ENCODE measurements at regions not wholly inside any gene's neighbourhood (a gene's known extent, or its start where the extent isn't known, plus 50 kb on each side); places are given as distances from the start of the nearest gene placed in this dataset.

GRCh38 chr3:168889666-168890065 is 773.8 kb downstream of the MECOM start:
- DNase-seq (ENCODE audit: low spot score) = no peak

GRCh38 chr3:168888781-168889180 is 774.7 kb downstream of the MECOM start:
- no peak for DNase-seq (ENCODE audit: low spot score)

- no peak for DNase-seq (ENCODE audit: low spot score)
Observed at GRCh38 chr3:168885028-168885427, 778.5 kb downstream of the MECOM start.

DNA sequence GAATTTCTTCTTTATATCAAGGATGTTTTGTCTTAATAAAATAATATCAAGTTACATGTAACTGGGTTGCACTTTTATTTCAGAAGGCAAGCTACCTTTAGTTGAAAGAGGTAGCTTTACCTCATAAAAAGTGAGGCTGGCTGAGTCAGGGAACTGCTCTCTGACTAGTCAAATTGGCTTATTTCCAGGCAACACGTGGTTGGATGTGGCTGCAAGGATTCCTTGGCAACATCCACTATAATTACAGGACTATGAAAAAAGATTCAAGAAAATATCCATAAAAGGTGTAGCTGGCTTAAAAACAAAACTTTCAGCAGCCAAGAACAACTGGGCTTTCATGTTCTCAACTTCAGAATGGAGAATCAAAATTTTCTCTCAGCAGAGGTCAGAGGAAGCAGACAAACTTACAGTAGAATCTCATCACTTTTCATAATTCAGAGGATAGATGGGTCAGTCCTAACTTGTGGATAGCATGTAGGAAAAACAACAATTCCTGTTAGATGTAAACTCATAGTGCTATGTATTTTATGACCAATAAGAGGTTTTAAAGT is 779.1 kb downstream of the MECOM start:
- no peak for DNase-seq (ENCODE audit: low spot score)

DNA sequence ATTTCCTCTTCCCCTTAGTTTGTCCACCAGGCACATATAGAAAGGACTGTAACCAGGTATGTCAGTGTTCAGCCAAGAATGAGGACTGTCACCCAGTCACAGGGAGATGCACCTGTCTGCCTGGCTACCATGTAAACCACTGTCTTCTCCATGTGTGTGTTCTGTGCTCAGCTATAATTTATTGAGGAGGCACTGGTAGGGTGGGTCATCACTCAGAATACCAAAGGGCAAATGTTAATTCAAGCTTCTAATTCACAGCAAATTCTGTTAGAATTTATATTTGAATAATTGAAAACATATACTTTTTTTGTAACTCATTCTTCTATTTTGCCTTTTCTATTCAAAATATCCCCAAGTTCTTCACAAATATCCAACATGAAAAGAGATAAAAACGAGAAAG is 780.4 kb downstream of the MECOM start:
- DNase-seq (ENCODE audit: low spot score) = no peak

GRCh38 chr3:168881804-168882203 is 781.7 kb downstream of the MECOM start:
- no peak for DNase-seq (ENCODE audit: low spot score)

- DNase-seq (ENCODE audit: low spot score) = no peak
Observed at GRCh38 chr3:168878655-168879054, 782.9 kb upstream of the GOLIM4 start.

- no peak for DNase-seq (ENCODE audit: low spot score)
Observed at GRCh38 chr3:168877899-168878298, 782.2 kb upstream of the GOLIM4 start.

DNA sequence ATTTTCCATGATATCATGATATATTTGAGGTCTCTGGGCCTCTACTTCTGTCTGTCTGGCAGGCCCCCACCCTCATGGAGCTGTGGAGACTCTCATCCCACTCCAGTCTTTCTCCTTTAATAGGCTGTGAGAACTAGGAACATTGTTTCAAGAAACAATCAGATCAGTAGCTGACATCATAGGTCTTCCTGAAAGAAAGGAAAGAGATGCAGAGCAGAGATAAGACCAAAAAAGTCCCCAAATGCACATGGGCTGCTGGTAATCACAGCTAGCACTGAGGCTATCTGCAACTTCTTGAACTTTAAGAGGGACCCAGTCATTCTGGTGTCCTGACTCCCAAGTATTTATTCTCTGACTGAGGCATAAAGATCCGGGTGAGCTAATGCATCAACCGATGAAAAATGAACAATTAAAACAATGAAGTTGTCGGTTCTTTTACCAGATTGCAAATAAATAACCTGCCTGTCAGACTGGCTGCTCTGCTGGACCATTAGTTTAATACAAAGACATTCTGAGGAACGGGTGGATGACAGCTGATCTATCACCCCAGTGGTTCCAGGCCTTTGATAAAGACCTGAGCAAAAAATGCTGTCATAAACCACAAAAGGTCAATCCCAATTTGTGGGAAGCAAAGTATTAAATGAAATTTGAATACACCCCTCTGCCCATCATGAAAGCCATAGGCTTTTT is 780.8 kb upstream of the GOLIM4 start:
- DNase-seq (ENCODE audit: low spot score) = no peak

- DNase-seq (ENCODE audit: low spot score) = no peak
Observed at GRCh38 chr3:168872826-168873225, 777.1 kb upstream of the GOLIM4 start.

- DNase-seq (ENCODE audit: low spot score) = no peak
Observed at GRCh38 chr3:168870892-168871291, 775.2 kb upstream of the GOLIM4 start.

DNA sequence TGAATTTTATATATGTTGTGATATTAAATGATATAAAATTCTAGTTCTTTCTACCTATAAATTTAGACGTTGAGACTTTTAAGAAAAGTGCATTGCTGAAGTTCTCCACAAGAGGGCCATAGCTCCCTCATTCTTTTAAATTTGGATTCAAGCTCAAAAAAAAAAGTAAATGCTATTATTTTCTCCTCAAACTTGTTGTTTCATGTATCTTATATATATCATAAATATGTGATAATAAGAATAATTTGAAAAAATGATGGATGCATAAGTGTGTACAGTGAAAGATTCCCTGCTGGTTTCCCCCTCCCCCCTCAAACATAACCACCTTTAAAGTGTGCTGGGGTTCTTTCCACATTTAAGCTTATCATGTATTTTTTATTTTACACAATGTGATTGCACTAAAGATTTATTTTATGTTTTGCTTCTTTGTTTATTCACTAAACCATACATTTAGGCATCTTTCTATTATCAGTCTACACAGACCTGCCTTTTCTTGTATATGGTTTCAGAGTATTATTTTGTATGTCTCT is 769.4 kb upstream of the GOLIM4 start:
- no peak for DNase-seq (ENCODE audit: low spot score)

DNA sequence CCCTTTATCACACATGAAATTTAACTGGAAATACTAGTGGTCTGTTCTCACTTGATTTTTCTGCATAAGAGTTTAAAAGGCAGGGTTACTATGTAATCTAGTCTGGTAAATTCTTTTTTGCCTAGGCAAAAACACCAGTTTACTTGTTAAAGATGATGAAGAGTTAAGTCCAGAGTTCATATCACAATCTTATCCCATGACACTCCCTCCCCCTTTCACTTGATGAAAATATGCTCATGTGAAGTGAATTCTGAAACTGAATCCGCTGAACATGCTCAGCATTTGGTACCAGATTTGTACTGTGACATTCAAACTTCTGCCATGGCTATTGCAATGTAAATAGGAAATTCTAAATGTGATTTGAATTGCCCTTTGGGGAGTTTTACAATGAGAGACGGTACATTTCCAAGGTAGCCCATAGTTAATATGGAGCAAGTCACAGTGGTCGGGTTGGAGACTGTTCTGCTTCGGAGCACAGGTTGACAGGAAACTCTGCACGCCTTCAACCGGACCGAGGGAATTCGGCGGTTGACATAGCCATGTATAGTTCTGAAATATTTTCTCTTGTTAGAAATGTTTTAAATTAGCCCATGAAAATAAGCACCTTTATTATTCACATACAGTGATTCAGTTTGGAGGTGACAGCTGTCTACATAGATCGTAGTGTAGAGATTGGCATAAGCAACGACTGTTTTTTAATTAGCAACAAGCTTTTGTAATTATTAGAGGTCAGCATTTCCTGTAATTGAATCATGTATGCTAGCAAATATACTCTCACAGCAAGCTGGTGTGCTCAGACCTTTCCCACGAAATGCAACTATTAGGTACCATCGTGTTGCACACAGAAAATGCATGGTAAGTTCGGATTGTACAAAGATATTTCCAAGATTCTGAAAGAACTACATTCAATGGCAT is 768.6 kb upstream of the GOLIM4 start:
- no peak for DNase-seq (ENCODE audit: low spot score)

GRCh38 chr3:168863561-168863960 is 767.8 kb upstream of the GOLIM4 start:
- DNase-seq (ENCODE audit: low spot score) = no peak

GRCh38 chr3:168862466-168862865 is 766.7 kb upstream of the GOLIM4 start:
- DNase-seq (ENCODE audit: low spot score) = no peak

DNA sequence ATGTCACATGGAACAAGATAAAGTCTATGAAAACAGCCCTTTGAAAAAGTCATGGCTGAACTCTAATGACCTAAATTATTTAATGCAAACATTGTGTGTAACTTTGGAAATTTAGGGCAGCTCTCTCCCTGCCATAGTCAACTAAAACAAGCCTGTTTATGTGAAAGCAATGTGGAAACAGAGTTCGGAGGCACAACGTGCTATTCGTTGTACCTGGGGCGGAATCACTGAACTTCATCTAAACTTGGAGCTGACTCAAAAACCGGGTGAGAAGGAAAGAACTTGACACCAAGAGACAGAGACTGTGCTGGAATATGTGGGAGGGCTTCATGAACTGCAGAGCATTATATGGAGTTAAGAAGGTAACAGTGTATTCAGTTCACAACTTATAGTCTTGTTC is 764.9 kb upstream of the GOLIM4 start:
- no peak for DNase-seq (ENCODE audit: low spot score)

- no peak for DNase-seq (ENCODE audit: low spot score)
Observed at GRCh38 chr3:168860028-168860427, 764.3 kb upstream of the GOLIM4 start.

DNA sequence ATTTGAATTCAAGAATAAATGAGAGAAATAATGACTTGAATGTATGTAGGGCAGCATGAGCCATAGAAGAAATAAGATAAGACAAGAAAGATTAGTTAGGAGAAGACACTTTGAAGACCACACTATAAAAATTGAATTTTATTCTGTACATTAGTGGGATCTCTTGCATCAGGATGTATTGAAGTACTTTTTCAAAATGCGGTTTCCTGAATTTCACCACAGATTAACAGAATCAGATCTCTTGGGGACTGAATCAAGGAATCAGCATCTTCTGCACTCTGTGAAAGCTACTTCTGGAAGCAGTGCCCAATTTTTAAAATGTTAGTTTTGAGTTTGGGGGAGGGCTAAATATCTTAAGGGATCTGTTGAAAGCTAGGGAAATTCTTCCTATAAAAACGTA is 763.9 kb upstream of the GOLIM4 start:
- DNase-seq (ENCODE audit: low spot score) = no peak

DNA sequence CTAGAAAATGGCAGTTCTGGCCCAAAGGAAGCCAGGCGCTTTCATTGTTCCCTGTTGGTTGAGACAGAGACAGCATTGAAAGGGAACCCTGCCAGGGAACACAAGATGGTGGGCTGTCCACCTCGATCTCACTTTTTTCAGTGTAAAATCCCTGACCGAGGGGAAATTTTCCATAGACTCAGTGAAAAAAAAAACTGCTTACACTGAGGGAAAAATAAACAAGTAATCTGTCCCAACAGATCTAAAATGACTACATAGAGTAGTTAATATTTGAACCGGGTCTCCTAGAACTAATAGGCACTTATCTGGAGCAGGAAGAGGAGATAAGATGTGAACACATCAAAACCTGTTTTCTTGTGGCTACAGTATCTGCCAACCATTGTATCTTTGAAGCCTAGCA is 763.4 kb upstream of the GOLIM4 start:
- no peak for DNase-seq (ENCODE audit: low spot score)

DNA sequence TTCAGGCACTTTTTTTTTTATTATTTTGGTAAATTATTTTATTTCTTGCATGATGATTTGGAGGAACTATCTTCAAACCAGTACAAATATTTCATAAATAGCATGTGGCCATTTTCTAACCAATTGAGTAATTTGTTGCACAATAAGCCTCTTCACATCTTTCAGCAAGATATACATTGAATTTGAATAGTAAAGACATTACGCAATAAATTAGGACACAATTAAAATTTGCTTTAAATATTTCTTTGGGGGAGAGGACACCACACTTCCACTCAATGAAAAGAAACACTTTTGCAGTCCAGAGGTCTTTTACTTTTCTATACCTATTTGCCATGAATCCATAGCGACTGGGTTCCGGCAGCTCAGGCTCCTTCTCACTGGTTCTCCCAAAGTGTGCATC is 762.6 kb upstream of the GOLIM4 start:
- no peak for DNase-seq (ENCODE audit: low spot score)

DNA sequence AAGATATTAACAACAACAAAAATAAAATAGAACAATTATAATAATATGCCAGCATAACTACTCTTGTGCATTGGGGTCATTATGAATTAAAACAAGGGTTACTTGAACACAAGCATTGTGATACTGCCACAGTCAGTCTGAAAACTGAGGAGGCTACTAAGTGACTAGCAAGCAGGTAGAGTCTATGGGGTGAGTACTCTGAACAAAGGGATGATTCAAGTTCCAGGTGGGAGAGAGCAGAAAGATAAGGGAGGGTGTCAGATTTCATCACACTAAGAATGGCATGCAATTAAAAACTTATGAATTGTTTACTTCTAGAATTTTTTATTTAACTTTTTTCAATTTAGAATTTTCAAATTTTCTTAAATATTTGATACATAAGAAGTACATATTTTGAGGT is 754.4 kb upstream of the GOLIM4 start:
- no peak for DNase-seq (ENCODE audit: low spot score)

- DNase-seq (ENCODE audit: low spot score) = no peak
Observed at GRCh38 chr3:168847291-168847883, 751.7 kb upstream of the GOLIM4 start.
